WI38 (cell line): ENCODE measurements at regions not wholly inside any gene's neighbourhood (a gene's known extent, or its start where the extent isn't known, plus 50 kb on each side); places are given as distances from the start of the nearest gene placed in this dataset.

ENCODE experiments used
- H3K4me3 ChIP-seq: 2 replicates; pipeline ENCODE4 v1.5.1; 2011; ENCODE audit warnings: low read depth, mild to moderate bottlenecking, control low read depth, low read length
- CTCF ChIP-seq: IDR thresholded peaks from 2 replicates; pipeline ENCODE4 v1.5.1; 2012; ENCODE audit warnings: low read depth, mild to moderate bottlenecking, control low read depth, low read length

DNA sequence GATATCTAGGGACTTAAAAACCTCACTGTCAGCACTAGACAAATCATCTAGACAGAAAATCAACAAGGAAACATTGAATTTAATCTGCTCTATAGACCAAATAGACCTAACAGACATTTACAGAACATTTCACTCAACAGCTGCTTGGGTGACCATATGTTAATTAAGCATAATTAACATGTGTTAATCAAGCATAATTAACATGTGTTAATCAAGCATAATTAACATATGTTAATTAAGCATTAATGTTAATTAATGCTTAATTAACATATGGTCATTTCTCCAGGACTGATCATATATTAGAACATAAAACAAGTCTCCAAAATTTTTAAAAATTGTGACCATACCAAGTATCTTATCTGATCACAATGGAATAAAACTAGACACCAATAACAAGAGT is 137.3 kb upstream of the MME start:
- TF ChIP-seq CTCF = no peak

DNA sequence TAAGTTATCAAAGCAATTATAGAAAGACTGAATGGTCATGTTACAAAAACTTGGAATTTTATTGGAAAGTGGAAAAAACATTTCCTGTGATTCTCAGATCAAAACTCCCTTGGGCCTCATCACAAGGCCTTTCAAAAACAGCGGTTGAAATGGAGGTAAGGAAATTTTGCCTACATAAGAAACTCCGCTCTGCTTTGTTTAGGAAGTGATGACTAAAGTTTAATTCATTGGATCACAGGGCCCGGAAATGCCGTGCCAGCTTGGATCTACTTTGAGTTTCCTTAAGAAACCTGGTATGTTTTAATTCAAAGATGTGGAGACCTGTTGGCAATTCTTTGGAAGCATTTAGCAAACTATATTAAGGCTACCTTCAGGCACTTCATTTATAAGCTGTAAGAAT is 143.9 kb upstream of the MME start:
- no peak overlapping the region for H3K4me3 ChIP-seq
- no peak for TF ChIP-seq CTCF

More for the DNA sequence above, 137.3 kb upstream of the MME start:
- no peak overlapping the region for H3K4me3 ChIP-seq

GRCh38 chr3:154933581-154933980 is 146.5 kb upstream of the MME start:
- no peak for TF ChIP-seq CTCF

GRCh38 chr3:154932633-154933032 is 147.5 kb upstream of the MME start:
- TF ChIP-seq CTCF = no peak
- no peak overlapping the region for H3K4me3 ChIP-seq

More at GRCh38 chr3:154933581-154933980, 146.5 kb upstream of the MME start:
- H3K4me3 ChIP-seq = no peak overlapping the region

DNA sequence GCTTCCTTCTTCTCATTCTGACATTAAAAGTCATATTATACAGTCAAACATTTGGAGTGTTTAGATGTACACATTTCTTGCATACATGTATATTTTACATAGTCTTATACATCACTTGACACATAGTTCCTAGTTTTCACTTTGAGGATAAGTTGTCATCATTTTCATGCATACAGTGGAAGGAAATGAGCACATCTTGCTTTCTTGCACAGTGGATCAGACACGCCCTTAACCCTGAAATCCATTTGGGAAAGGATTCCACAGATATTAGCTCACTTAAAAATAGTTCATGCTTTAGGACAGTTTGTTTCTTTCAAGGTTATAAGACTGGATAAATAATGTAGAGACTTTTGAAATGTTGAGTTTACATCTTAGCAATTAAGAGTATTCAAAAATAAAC is 148.6 kb upstream of the MME start:
- no peak for TF ChIP-seq CTCF
- no peak overlapping the region for H3K4me3 ChIP-seq

DNA sequence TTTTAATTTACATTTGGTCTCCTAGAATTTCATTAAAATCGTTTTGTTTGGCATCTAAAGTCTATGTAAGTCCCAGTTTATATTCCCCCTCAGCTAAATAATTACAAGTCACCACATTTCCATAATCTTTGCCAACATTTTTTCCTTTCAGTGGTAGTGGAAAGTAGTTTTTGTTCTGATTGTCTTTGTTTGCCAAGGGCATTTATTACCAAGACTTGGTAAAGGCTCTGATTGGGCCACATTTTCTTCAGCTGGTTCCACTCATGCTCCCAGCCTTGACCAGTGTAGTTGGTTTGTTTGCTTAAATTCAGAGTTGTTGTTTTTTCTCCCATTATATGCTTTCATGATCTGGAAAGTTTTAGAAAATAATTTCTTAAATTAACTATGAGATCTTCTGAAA is 153.4 kb upstream of the MME start:
- H3K4me3 ChIP-seq = no peak overlapping the region
- TF ChIP-seq CTCF = no peak

DNA sequence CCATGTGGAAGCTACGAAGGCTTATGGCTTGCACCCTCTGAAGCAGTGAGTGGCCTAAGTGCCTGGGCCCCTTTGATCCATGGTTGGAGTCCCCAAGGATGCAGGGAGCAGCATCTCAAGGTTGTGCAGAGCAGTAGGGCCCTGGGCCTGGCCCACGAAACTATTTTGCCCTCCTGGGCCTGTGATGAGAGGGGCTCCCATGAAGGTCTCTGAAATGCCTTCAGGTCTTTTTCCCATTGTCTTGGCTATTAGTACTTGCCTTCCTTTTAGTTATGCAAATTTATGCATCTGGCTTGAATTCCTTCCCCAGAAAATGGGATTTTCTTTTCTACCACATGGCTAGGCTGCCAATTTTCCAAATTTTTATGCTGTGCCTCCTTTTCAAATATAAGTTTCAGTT is 158.8 kb upstream of the MME start:
- no peak for TF ChIP-seq CTCF
- no peak overlapping the region for H3K4me3 ChIP-seq
